GM18511 (cell line): ENCODE measurements at regions not wholly inside any gene's neighbourhood (a gene's known extent, or its start where the extent isn't known, plus 50 kb on each side); places are given as distances from the start of the nearest gene placed in this dataset.

Experiments
- ATAC-seq: cut with Tn5 transposase; IDR thresholded peaks from one replicate; pipeline ENCODE4 v1.9.1; 2021; ENCODE audit warnings: mild to moderate bottlenecking, moderate library complexity; ENCODE audit not compliant: unreplicated experiment

- ATAC-seq = no peak
Measured at GRCh38 chr17:14690704-14691103, 389.8 kb downstream of the HS3ST3B1 start.

GRCh38 chr17:14688134-14688533, 387.3 kb downstream of the HS3ST3B1 start:
- ATAC-seq = no peak

GRCh38 chr17:14672830-14673229, 371.9 kb downstream of the HS3ST3B1 start:
- no peak for ATAC-seq

- no peak for ATAC-seq
Measured at GRCh38 chr17:14670861-14671260, 370.0 kb downstream of the HS3ST3B1 start.

GRCh38 chr17:14664511-14664910, 363.6 kb downstream of the HS3ST3B1 start:
- ATAC-seq = no peak

GRCh38 chr17:14641117-14641516, 340.2 kb downstream of the HS3ST3B1 start:
- ATAC-seq = no peak

- no peak for ATAC-seq
Measured at GRCh38 chr17:14637260-14637659, 336.4 kb downstream of the HS3ST3B1 start.

GRCh38 chr17:14630621-14631020, 329.7 kb downstream of the HS3ST3B1 start:
- no peak for ATAC-seq

GRCh38 chr17:14630046-14630445, 329.2 kb downstream of the HS3ST3B1 start:
- no peak for ATAC-seq

- ATAC-seq = no peak
Measured at GRCh38 chr17:14622615-14623101, 321.8 kb downstream of the HS3ST3B1 start.

- ATAC-seq = no peak
Measured at GRCh38 chr17:14621826-14622614, 321.1 kb downstream of the HS3ST3B1 start.

GRCh38 chr17:14619821-14620220, 318.9 kb downstream of the HS3ST3B1 start:
- no peak for ATAC-seq

- no peak for ATAC-seq
Measured at GRCh38 chr17:14616528-14616927, 315.6 kb downstream of the HS3ST3B1 start.

GRCh38 chr17:14605267-14605599, 304.4 kb downstream of the HS3ST3B1 start:
- ATAC-seq = no peak

- ATAC-seq = no peak
Measured at GRCh38 chr17:14604591-14605266, 303.8 kb downstream of the HS3ST3B1 start.

- no peak for ATAC-seq
Measured at GRCh38 chr17:14596224-14596623, 295.3 kb downstream of the HS3ST3B1 start.

GRCh38 chr17:14595656-14596055, 294.8 kb downstream of the HS3ST3B1 start:
- no peak for ATAC-seq

- no peak for ATAC-seq
Measured at GRCh38 chr17:14594690-14595089, 293.8 kb downstream of the HS3ST3B1 start.

GRCh38 chr17:14593956-14594355, 293.1 kb downstream of the HS3ST3B1 start:
- ATAC-seq = no peak

- ATAC-seq = no peak
Measured at GRCh38 chr17:14590459-14591250, 289.8 kb downstream of the HS3ST3B1 start.

GRCh38 chr17:14585099-14585498, 284.2 kb downstream of the HS3ST3B1 start:
- no peak for ATAC-seq

GRCh38 chr17:14582996-14583395, 282.1 kb downstream of the HS3ST3B1 start:
- no peak for ATAC-seq
